KMS-11 (cell line): ENCODE measurements at regions not wholly inside any gene's neighbourhood (a gene's known extent, or its start where the extent isn't known, plus 50 kb on each side); places are given as distances from the start of the nearest gene placed in this dataset.

Experiments used
- H2AFZ ChIP-seq: fragments of 200-600 bp; sonication (generic); 2 replicates; pipeline ENCODE4 v1.6.1; 2016; ENCODE audit warnings: antibody characterized with exemption, mixed run types, low read depth
- H3K27ac ChIP-seq: fragments of 200-600 bp; sonication (generic); 2 replicates; pipeline ENCODE4 v1.6.1; 2016; ENCODE audit warnings: mild to moderate bottlenecking, mixed run types
- H3K27me3 ChIP-seq: fragments of 200-600 bp; sonication (generic); 2 replicates; pipeline ENCODE4 v1.6.1; 2017; ENCODE audit warnings: mild to moderate bottlenecking, low read depth, mixed run types, moderate library complexity; ENCODE audit not compliant: insufficient read depth
- H3K36me3 ChIP-seq: fragments of 200-600 bp; sonication (generic); 2 replicates; pipeline ENCODE4 v1.6.1; 2017; ENCODE audit warnings: mild to moderate bottlenecking, mixed run types; ENCODE audit not compliant: insufficient read depth
- H3K4me1 ChIP-seq: fragments of 200-600 bp; sonication (generic); 2 replicates; pipeline ENCODE4 v1.6.1; 2016; ENCODE audit warnings: mild to moderate bottlenecking, low read depth, mixed run types; ENCODE audit not compliant: poor library complexity, severe bottlenecking
- H3K4me2 ChIP-seq: fragments of 200-600 bp; sonication (generic); 2 replicates; pipeline ENCODE4 v1.7.0; 2016; ENCODE audit warnings: mild to moderate bottlenecking, mixed run types
- H3K4me3 ChIP-seq: fragments of 200-600 bp; sonication (generic); IDR thresholded peaks from 2 replicates; pipeline ENCODE4 v1.6.1; 2017; ENCODE audit warnings: low read depth, low read length, mixed read lengths; ENCODE audit not compliant: insufficient read depth
- H3K79me2 ChIP-seq: fragments of 200-600 bp; sonication (generic); 2 replicates; pipeline ENCODE4 v1.6.1; 2016; ENCODE audit warnings: low read depth, mixed run types; ENCODE audit not compliant: insufficient read depth
- H3K9ac ChIP-seq: fragments of 200-600 bp; sonication (generic); 2 replicates; pipeline ENCODE4 v1.6.1; 2016; ENCODE audit warnings: mild to moderate bottlenecking, mixed run types
- H4K20me1 ChIP-seq: fragments of 200-600 bp; sonication (generic); 2 replicates; pipeline ENCODE4 v1.6.1; 2016; ENCODE audit warnings: mild to moderate bottlenecking, mixed run types; ENCODE audit not compliant: insufficient read depth
- CTCF ChIP-seq: fragments of 200-600 bp; sonication (generic); conservative IDR thresholded peaks from 2 replicates; pipeline ENCODE4 v1.6.1; 2017; ENCODE audit warnings: low read depth, mild to moderate bottlenecking, antibody characterized with exemption, low read length, moderate library complexity, mixed read lengths

- H2AFZ ChIP-seq: no peak overlapping the region
- H3K27me3 ChIP-seq: no peaks in the 10 kb centered on the region
- no peak for TF ChIP-seq CTCF
- H3K27ac ChIP-seq: no peak overlapping the region
- H3K36me3 ChIP-seq: no peaks in the 10 kb centered on the region
- no peak overlapping the region for H3K4me2 ChIP-seq
- H3K79me2 ChIP-seq: no peaks in the 10 kb centered on the region
- no peak overlapping the region for H3K4me3 ChIP-seq
- H3K4me1 ChIP-seq: no peaks in the 10 kb centered on the region
- no peak overlapping the region for H3K9ac ChIP-seq
- no peaks in the 10 kb centered on the region for H4K20me1 ChIP-seq
These were observed 644.3 kb downstream of the CDH8 start for GRCh38 chr16:61391896-61392295.

- Histone ChIP-seq H3K4me1 (no peaks in the 10 kb centered on the region), H3K4me3 (no peak overlapping the region), H3K27ac (no peak overlapping the region), H3K79me2 (no peaks in the 10 kb centered on the region), H2AFZ (no peak overlapping the region), H3K27me3 (no peaks in the 10 kb centered on the region), H4K20me1 (no peaks in the 10 kb centered on the region), H3K9ac (no peak overlapping the region), H3K36me3 (no peaks in the 10 kb centered on the region), H3K4me2 (no peak overlapping the region)
- no peak for TF ChIP-seq CTCF
These were observed 645.1 kb downstream of the CDH8 start for GRCh38 chr16:61390965-61391637.

GRCh38 chr16:61385392-61386071, 650.7 kb downstream of the CDH8 start:
- Histone ChIP-seq H3K79me2 (no peaks in the 10 kb centered on the region), H3K4me1 (no peaks in the 10 kb centered on the region), H3K9ac (no peak overlapping the region), H3K4me2 (no peak overlapping the region), H3K27ac (no peak overlapping the region), H3K4me3 (no peak overlapping the region), H2AFZ (no peak overlapping the region), H3K36me3 (no peaks in the 10 kb centered on the region), H4K20me1 (no peaks in the 10 kb centered on the region), H3K27me3 (no peaks in the 10 kb centered on the region)
- no peak for TF ChIP-seq CTCF

- no peaks in the 10 kb centered on the region for H3K4me1 ChIP-seq
- no peaks in the 10 kb centered on the region for H3K79me2 ChIP-seq
- H2AFZ ChIP-seq: no peak overlapping the region
- H3K27ac ChIP-seq: no peak overlapping the region
- no peak overlapping the region for H3K4me2 ChIP-seq
- no peak for TF ChIP-seq CTCF
- no peaks in the 10 kb centered on the region for H3K36me3 ChIP-seq
- no peaks in the 10 kb centered on the region for H4K20me1 ChIP-seq
- H3K9ac ChIP-seq: no peak overlapping the region
- no peak overlapping the region for H3K4me3 ChIP-seq
- H3K27me3 ChIP-seq: no peaks in the 10 kb centered on the region
These were observed 653.8 kb downstream of the CDH8 start for GRCh38 chr16:61382435-61382834.
